ENCODE measurements at regions not wholly inside any gene's neighbourhood (a gene's known extent, or its start where the extent isn't known, plus 50 kb on each side); places are given as distances from the start of the nearest gene placed in this dataset.

DNA sequence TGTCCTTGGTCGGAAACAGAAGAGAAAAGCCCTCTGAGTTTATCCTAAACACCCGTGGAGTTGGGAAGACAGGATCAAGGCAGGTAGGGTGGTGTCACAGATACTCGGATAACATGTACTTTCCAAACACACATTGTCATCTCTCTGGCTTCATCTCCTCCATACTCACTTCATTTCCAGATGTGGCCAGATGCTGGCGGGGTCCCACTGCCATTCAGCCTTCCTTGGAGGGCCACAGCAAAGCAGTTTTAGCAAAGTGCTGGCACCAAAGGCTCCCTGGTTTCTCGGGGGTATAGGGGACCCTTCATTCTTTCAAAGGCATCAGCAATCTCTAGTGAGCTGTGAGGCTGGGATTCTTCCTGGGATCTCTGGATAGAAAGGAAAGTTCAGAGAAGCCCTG lies 539.5 kb downstream of the TCERG1L start:
- no peak for DNase-seq

DNA sequence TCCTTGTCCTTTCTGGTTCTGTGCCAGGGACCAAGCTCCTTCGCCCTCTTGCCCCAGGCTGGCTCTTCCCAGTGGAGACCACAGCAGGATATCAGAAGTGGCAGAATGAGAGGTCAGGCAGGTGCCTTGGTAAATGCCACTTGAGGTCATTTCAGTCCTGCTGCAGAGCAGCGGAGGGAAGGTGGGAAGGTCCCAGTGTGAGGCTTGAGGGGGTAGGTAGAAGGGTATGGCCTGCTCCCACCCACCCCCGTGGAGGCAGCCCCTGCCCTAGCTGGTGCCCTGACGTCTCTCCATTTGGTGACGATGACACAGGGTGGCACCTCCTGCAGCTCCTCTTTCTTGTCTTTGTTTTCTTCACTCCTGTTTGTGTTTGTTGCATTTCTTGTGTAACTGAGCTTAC lies 538.8 kb downstream of the TCERG1L start:
- no peak for DNase-seq

- no peak for DNase-seq
These were observed 537.6 kb downstream of the TCERG1L start for GRCh38 chr10:130773941-130774340.

- DNase-seq = no peak
These were observed 536.6 kb downstream of the TCERG1L start for GRCh38 chr10:130774871-130775270.

GRCh38 chr10:130775311-130775710 lies 536.2 kb downstream of the TCERG1L start:
- DNase-seq = no peak

DNA sequence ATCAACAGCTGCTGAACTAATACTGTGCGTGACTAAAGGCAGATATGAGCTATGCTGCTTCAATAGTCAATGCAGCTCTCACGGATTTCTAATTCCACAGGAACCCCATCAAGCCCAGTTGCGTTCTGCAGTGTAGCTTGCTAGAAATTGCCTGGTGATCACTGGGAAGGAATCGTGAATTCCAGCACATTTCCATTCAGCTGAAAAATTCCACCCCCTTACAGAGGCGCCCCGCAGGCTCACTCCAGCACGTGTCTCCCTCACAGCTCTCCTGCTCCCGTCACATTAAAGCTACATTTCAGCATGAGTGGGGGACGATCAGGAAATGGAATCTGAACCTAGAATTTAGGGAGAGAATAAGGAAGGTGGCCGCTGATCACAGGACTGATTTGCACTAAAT lies 534.8 kb downstream of the TCERG1L start:
- DNase-seq = no peak

DNA sequence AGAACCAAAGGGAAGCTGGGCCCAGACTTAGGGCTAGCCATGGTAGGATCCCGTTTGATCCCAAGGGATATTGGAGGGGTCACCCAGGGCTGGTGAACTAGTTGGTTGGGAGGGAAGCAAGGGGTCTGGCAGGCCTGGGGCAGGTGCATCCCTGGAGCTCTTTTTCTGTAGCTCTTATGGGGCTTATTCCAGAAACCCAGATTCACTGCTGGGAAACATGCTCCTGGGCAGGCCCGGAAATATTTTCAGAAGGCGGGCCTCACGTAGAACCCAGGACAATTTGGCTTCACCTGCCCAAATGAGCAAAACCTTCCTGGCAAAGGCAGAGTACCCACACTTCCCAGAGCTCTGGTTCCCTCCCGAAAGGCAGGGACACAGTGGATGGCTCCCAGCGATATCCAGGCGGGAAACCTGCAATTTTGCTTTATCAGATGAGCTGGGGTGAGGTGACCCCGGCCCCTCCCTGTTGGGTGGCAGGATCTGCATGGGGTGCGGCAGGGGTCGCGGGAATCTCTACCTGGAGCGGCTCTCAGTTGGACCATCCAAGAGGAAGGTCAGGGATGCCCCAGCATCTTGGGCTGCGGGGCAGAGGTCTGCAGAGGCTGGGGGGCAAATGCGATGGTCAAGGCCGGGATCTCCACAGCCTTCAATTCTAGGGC lies 533.9 kb downstream of the TCERG1L start:
- no peak for DNase-seq

GRCh38 chr10:130778166-130778545 lies 533.4 kb downstream of the TCERG1L start:
- no peak for DNase-seq

GRCh38 chr10:130780763-130781162 lies 530.8 kb downstream of the TCERG1L start:
- no peak for DNase-seq

DNA sequence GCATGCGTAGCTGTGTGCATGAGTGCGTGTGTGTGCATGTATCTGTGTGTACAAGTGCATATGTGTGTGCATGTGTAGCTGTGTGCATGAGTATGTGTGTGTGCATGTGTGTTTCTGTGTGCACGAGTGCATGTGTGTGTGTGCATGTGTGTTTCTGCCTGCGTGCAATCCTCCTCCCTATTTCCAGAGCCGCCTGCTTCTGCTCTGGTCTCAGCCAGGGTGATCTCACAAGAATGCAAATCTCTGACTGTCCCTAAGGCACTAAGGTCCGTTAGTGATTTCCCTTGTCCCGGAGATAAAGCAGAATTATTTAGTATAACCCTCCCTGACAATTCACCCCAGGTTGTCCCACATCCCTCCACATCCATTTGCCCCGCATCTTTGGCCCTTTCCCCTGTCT lies 530.3 kb downstream of the TCERG1L start:
- no peak for DNase-seq

DNA sequence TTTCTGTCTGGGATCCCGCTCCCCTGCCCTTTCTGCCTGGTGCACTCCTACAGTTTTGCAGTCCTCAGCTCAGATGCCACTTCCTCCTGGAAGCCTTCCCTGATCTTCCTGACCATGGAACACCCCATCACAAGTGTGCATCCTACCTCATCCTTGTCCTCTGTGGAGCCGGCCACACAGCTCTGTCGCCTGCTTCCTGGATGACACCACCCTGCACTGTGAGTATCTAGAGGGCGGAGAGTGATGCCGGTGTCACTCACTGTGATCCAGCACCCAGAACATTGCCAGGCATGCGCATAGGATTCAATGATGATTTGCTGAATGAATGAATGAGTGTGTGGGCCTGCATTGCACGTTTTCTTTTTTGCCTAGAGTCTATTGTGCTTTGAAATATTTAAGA lies 529.9 kb downstream of the TCERG1L start:
- DNase-seq = no peak

DNA sequence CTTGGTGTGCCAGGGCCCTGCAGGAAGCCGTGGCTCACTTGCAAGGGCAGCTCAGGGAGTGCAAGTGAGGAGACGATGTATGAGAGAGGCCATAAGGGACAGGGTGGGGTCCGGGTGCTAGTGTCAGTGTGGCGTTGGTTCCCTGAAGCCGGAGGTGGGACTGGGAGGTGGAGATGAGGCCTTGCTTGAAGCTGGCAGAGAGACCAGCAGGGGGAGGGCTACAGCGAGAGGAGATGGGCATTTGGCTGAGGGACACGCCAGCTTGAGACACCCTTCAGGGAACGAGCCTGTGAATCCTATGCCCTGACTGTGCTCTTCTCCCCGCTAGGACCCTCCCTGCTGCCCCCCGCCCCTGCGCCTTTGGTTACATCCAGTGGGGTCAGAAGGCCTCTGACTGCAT lies 529.1 kb downstream of the TCERG1L start:
- no peak for DNase-seq

DNA sequence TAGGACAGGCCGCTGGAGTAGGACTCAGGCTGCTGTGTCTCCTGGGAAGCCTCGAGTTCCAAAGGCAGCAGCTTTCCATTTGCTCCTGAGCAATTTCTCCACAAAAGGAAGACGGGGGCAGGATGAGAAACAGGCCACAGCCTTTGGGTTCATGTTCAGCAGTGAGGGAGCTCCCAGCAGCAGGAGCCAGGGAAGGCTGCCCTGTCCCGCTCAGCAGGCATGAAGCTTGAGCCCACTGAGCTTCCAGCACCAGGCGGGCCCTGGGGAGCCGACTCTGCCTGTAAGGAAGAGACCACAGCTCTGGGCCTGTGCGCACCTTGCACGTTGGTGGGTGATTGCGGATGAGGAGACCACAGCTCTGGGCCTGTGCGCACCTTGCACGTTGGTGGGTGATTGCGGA lies 527.2 kb downstream of the TCERG1L start:
- DNase-seq = no peak

DNA sequence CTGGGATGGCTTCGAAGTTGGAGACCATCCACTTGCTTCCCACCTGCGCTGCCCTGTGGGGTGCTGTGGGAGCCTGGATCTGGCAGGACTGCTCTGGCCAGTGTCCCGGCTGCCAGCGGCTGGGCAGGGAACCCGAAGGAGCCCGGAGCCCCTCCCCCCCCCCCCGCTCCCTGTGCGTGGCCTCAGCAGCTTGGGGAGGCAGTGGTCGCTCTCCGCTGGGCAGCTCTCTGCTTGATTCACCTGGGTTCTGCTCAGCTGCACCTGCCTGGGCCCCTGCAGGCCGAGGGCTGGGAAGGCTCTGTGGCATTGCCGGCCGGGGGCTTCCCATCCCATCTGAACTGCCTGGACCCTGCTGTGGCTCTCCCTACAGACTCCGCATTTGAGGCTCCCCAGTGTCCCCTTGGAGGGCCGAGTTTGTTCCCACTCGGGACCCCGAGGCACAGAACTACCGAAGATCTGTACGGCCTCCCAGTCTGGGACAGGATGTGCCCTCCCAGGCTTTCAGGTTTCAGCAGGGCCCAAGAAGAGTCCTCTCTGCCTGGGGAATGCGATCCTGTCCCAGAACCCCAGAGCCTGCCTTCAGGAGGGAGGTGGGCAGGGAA lies 525.1 kb downstream of the TCERG1L start:
- DNase-seq = no peak

- DNase-seq = no peak
These were observed 524.3 kb downstream of the TCERG1L start for GRCh38 chr10:130787243-130787642.

DNA sequence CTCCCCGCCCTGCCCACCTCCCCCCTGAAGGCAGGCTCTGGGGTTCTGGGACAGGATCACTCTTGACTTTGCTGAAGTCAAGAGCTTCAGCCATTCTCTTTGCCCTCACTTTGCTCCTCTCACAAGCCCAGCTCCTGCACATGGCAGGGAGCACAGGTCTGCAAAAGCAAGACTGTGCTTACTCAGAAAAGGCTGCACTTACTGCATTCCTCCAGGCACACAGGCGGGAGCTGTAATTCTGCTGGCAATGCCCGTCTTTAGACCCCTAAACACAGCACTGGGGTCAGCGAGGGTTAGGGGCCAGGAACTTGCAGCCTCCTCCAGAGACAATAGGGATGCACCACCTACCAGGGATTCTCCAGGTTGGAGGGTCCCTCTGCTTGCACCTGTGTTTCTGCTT lies 523.7 kb downstream of the TCERG1L start:
- DNase-seq = no peak

DNA sequence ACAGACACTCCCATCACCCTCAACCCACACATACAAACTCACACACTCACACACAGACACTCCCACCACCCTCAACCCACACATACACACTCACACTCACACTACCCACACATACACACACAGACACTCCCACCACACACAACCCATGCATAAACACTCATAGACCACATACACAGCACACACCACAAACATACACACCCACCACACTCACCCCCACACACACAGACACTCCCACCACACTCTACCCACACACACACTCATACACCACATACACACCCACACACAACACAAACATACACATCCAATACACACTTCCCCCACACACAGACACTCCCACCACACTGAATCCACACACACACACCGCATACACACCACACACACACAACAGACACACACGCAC lies 521.2 kb downstream of the TCERG1L start:
- no peak for DNase-seq

- DNase-seq = no peak
These were observed 519.2 kb downstream of the TCERG1L start for GRCh38 chr10:130792096-130792845.

GRCh38 chr10:130795819-130796218 lies 515.7 kb downstream of the TCERG1L start:
- DNase-seq = no peak

DNA sequence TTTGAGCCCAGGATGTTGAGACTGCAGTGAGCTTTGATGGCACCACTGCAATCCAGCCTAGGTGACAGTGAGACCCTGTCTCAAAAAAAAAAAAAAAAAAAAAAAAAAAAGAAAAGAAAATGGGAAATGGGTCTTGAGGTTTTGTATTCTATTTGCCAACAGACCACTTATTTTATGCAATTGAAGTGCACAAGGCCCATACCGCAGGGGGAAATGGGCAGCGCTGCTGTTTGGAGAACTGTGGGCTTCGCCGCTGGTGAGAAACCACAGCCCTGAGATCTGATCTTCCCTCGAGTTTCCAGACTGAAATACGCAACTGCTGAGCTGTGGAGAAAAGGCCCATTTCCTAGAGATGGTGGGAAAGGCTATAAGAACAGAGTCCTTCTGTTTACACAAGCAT lies 512.0 kb downstream of the TCERG1L start:
- no peak for DNase-seq

DNA sequence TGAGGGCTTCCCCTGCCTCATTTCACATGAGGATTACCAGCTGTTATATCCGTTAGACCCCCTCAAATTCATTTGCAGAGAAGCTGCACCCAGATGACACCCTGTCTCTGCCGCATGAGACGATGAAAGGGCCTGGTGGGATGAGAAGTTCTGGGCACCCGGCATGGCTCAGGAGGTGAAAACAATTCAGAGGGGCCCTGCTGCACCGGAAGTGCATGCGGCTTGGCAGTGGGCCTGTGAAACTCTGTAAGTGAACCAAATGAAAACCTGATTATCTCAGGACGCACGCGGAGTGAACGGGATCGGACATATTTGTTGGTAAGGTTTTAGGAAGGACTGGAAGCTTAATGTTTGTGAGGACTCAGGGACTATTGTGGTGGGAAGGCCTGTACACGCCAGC lies 511.2 kb downstream of the TCERG1L start:
- no peak for DNase-seq

GRCh38 chr10:130801276-130801675 lies 510.2 kb downstream of the TCERG1L start:
- no peak for DNase-seq

GRCh38 chr10:130801784-130802183 lies 509.7 kb downstream of the TCERG1L start:
- DNase-seq = no peak

DNA sequence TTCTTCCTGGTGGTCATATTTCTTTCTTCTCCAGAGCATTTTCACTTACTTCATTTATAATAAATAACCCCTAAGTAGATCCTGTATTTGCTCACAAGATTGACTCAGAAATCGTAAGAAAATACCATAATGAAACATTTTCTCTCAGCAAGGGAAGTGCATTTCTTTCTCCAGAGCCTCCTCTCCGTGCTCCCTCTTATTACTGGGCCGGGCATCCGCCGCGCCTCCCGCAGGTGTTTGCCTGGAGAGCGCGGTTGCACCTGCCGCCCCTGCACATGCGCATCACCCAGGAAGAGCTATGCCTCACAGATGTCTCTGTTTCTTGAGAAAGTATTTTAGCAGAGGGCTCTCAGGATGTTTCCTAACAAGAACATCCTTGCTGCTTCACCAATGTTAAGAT lies 509.2 kb downstream of the TCERG1L start:
- no peak for DNase-seq
